Osteoblast (primary cell): ENCODE measurements at regions not wholly inside any gene's neighbourhood (a gene's known extent, or its start where the extent isn't known, plus 50 kb on each side); places are given as distances from the start of the nearest gene placed in this dataset.

Experiments used
- DNase-seq: peaks from one replicate; pipeline ENCODE4 v3.0.0; 2011; ENCODE audit warnings: low spot score, mixed read lengths; ENCODE audit not compliant: insufficient read length; ENCODE audit errors: missing footprints
- H2AFZ ChIP-seq: 2 replicates; pipeline ENCODE4 v1.6.0; 2011; ENCODE audit warnings: mild to moderate bottlenecking, low read length
- H3K27ac ChIP-seq: 2 replicates; pipeline ENCODE4 v1.5.1; 2011; ENCODE audit warnings: mild to moderate bottlenecking, low read depth, low read length, moderate library complexity
- H3K27me3 ChIP-seq: 2 replicates; pipeline ENCODE4 v1.6.0; 2012; ENCODE audit warnings: mild to moderate bottlenecking, control low read depth, inconsistent platforms, low read length, moderate library complexity; ENCODE audit not compliant: insufficient read depth
- H3K36me3 ChIP-seq: 2 replicates; pipeline ENCODE4 v1.5.1; 2011; ENCODE audit warnings: mild to moderate bottlenecking, low read length, control low read depth, moderate library complexity; ENCODE audit not compliant: insufficient read depth
- H3K4me1 ChIP-seq: 2 replicates; pipeline ENCODE4 v1.5.1; 2011; ENCODE audit warnings: mild to moderate bottlenecking, low read length, control low read depth, moderate library complexity; ENCODE audit not compliant: insufficient read depth
- H3K4me2 ChIP-seq: 2 replicates; pipeline ENCODE4 v1.6.0; 2011; ENCODE audit warnings: mild to moderate bottlenecking, low read length; ENCODE audit not compliant: insufficient read depth
- H3K4me3 ChIP-seq: fragments of 200-600 bp; sonication (generic); 3 replicates; pipeline ENCODE4 v1.5.1; 2012; ENCODE audit warnings: mild to moderate bottlenecking, low read length, inconsistent platforms; ENCODE audit not compliant: insufficient read depth
- H3K79me2 ChIP-seq: 2 replicates; pipeline ENCODE4 v1.6.0; 2012; ENCODE audit warnings: mild to moderate bottlenecking, low read length, control low read depth, inconsistent platforms; ENCODE audit not compliant: insufficient read depth
- H3K9me3 ChIP-seq: 2 replicates; pipeline ENCODE4 v1.5.1; 2011; ENCODE audit warnings: low read depth, low read length, control low read depth
- H4K20me1 ChIP-seq: 2 replicates; pipeline ENCODE4 v1.6.0; 2012; ENCODE audit warnings: mild to moderate bottlenecking, low read length, control low read depth; ENCODE audit not compliant: insufficient read depth
- CTCF ChIP-seq: IDR thresholded peaks from 2 replicates; pipeline ENCODE4 v1.5.1; 2011; ENCODE audit warnings: mild to moderate bottlenecking, low read depth, low read length, moderate library complexity; ENCODE audit errors: extremely low read depth

GRCh38 chr4:152115794-152116193 is 355.0 kb upstream of the GATB start:
- H3K27ac ChIP-seq: no peak overlapping the region
- H2AFZ ChIP-seq: peak overlapping the region; percentile 22
- H3K36me3 ChIP-seq: no peaks in the 10 kb centered on the region

DNA sequence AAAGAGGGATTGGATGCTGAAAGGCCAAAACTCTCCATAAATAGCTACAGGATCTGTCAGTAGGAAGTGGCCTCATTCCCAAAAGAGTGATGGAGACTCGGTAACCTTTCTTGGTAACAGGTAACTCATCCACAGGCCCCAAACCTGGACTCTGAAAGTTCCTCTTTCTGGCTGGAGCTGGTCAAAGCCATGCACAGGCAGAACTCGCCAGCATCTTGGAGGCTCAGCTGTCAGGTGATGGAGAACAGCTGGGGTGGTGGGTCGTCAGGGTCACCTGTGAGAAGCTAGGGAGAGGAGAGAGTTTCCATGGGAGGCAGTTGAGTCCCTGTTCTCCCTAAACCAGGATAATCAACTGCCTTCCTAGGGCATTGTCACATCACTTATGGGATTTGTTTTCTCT is 354.3 kb upstream of the GATB start:
- H2AFZ ChIP-seq: no peak overlapping the region
- no peaks in the 10 kb centered on the region for H3K36me3 ChIP-seq
- H3K4me2 ChIP-seq: no peak overlapping the region
- no peak overlapping the region for H3K27ac ChIP-seq
- H3K4me1 ChIP-seq: no peaks in the 10 kb centered on the region
- TF ChIP-seq CTCF: no peak
- no peak for DNase-seq
- no peaks in the 10 kb centered on the region for H3K9me3 ChIP-seq
- peaks cover 21% of the 10 kb centered on the region for H3K27me3 ChIP-seq
- no peak overlapping the region for H3K4me3 ChIP-seq
- no peaks in the 10 kb centered on the region for H4K20me1 ChIP-seq
- H3K79me2 ChIP-seq: no peaks in the 10 kb centered on the region

More at GRCh38 chr4:152115794-152116193, 355.0 kb upstream of the GATB start:
- peaks cover 21% of the 10 kb centered on the region for H3K27me3 ChIP-seq
- no peak overlapping the region for H3K4me2 ChIP-seq
- no peak for TF ChIP-seq CTCF
- no peaks in the 10 kb centered on the region for H3K4me1 ChIP-seq
- DNase-seq: no peak
- H3K9me3 ChIP-seq: no peaks in the 10 kb centered on the region
- no peaks in the 10 kb centered on the region for H4K20me1 ChIP-seq
- no peaks in the 10 kb centered on the region for H3K79me2 ChIP-seq
- H3K4me3 ChIP-seq: no peak overlapping the region

GRCh38 chr4:152114562-152114961 is 353.8 kb upstream of the GATB start:
- no peak overlapping the region for H3K4me3 ChIP-seq
- H3K4me2 ChIP-seq: no peak overlapping the region
- H3K27me3 ChIP-seq: peaks cover 21% of the 10 kb centered on the region
- no peaks in the 10 kb centered on the region for H3K9me3 ChIP-seq
- no peak overlapping the region for H2AFZ ChIP-seq
- no peak for DNase-seq
- TF ChIP-seq CTCF: no peak
- no peaks in the 10 kb centered on the region for H4K20me1 ChIP-seq
- no peaks in the 10 kb centered on the region for H3K79me2 ChIP-seq
- H3K36me3 ChIP-seq: no peaks in the 10 kb centered on the region
- H3K4me1 ChIP-seq: peaks cover 2% of the 10 kb centered on the region
- H3K27ac ChIP-seq: no peak overlapping the region

DNA sequence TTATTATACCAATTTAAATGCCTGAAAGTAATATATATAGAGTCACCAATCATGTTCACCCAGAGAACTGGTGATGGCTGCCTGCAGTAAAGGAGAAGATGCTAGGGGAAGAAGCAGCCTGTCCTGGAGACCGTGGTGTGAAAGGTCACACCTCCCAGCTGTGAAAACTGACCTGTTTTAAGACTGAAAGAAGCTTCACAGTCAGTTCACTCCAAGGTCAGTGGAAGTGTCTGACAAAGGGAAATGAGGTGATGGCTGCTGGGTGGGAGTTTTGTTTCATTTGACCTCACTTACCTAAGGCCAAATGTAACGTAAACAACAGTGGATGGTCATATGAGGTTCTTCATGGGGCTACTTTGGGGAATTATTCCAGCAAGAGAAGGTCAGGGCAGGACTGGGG is 352.1 kb upstream of the GATB start:
- H3K4me3 ChIP-seq: no peak overlapping the region
- no peak for TF ChIP-seq CTCF
- H3K79me2 ChIP-seq: no peaks in the 10 kb centered on the region
- no peak overlapping the region for H3K27ac ChIP-seq
- H2AFZ ChIP-seq: no peak overlapping the region
- H3K4me2 ChIP-seq: no peak overlapping the region
- no peak for DNase-seq
- H3K27me3 ChIP-seq: peaks cover 14% of the 10 kb centered on the region
- H3K36me3 ChIP-seq: no peaks in the 10 kb centered on the region
- H3K4me1 ChIP-seq: peaks cover 4% of the 10 kb centered on the region
- no peaks in the 10 kb centered on the region for H4K20me1 ChIP-seq
- H3K9me3 ChIP-seq: no peaks in the 10 kb centered on the region
